ENCODE measurements at regions not wholly inside any gene's neighbourhood (a gene's known extent, or its start where the extent isn't known, plus 50 kb on each side); places are given as distances from the start of the nearest gene placed in this dataset.

DNA sequence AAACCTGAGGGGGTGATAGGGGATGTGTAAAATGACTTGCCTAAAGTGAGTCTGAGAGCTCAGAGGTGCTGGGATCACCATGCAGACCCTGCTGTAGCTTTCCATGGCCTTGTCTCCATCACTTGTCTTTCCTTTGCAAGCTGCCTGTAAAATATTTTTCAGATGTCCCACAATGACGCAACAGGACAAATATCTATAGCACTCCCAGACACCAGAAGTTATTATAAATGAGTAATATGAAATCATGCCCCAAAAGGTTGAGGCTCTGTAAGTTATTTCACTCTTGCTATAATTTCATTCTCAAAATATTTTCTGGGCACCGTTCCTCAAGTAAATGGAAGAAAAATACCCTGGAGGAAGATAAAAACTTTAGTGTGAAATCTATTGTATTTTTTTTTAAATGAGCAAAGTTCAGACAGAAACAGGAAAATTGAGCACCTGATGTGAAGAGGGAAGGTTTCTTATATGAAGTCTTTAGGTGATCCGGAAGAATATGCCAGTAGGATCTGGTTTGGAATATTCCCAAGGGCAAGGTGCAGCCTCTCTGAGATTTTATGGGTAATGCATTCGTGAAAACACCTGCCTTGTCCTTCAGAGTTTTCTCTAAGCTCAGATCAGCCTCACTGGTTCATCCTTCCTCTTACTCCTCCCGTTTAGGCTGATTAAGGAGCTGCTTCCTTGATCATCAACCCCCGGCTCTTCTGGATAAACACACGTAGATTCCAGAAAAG is 138.3 kb upstream of the DMAC1 start:
- FAIRE-seq: no peak

DNA sequence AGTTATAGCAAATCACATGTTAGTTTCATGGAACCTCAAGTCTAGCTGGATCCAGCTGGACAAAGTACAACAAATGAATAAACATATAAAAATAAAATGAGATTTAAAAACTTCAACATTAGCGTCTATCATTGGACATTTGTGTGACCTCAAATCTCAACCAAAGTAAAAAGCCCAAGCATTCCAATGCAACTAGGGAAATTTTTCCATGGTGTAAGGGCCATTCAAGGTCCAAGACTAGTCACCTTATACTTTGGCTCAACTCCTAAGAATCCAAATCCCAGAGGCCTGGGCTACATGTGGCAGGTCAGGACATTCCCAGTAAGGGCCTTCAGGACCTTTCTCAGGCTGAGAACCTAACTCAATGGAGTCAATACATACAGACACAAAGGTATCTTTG is 137.4 kb upstream of the DMAC1 start:
- FAIRE-seq: no peak

DNA sequence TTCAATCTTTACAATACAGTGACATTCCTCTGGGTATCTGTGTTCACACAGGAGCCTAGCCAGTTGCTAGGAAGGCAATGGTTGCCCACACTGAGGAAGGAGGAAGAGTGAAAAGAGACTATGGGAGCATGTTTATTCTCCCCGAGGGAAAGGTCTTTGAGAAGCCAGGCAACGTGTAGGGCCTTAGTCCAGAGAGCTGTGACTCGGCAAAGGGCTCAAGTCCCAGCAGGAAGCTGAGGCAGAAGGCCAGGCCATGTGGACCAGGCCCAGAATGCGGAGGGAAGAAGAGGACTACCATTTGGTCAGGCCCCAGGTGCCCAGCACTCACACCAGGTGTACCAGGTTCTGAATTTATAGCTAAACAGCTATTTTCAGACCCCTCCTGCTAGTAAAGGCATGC is 136.6 kb upstream of the DMAC1 start:
- FAIRE-seq: no peak

DNA sequence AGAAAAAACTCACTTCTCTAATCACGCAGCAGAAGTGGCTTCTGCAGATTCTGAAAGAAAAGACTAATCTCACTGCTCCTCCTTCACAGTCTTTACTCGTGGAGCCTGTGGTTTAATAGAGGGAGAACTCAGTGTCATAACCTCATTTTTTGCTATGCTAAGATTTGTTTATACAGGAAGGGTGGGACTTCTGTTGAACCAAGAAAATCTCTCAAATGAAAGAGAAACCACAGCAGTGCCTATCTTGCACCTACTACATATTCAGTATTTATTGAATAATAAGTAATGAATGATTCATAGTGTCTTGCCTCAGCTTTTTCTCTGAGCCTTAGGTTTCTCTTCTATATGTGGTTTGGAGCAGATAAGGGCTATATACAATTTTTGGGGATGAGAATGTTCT is 136.1 kb upstream of the DMAC1 start:
- FAIRE-seq: no peak

DNA sequence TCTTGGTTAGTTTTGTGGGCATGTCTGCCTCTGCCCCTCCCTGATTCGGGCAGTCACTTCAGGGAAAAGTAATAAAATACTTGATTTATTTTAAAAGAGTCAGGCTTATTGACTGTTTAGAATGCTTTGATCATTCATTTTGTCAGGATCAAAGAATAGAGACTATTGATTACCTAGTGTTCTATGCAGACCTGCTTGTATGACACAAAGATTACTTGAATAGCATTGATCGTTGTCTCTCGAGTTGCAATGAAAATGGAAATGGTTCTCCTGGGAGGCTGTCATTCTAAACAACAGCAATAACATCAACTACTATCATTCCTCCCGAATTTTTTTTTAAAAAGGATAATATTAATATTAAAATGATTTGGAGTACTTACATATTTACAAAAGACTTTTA is 133.2 kb upstream of the DMAC1 start:
- no peak for FAIRE-seq

DNA sequence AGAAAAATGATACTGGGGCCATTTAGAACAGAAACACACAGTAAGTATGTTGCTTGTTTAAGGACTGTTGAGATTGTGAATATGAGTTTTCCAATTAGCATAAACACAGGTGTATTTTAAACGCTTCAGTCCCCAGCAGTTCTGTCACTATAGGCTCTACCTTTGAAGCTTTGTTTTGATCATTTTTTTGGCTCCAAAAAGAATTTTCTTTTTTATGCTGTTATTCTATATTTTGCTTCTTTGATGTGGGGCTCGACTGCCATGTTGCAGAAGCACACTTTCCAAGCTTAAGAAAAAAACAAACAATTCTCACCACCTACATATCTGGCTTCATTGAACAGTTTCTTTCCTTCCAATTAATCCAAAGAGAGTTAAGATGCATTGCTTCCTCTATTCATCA is 131.0 kb upstream of the DMAC1 start:
- FAIRE-seq: no peak

DNA sequence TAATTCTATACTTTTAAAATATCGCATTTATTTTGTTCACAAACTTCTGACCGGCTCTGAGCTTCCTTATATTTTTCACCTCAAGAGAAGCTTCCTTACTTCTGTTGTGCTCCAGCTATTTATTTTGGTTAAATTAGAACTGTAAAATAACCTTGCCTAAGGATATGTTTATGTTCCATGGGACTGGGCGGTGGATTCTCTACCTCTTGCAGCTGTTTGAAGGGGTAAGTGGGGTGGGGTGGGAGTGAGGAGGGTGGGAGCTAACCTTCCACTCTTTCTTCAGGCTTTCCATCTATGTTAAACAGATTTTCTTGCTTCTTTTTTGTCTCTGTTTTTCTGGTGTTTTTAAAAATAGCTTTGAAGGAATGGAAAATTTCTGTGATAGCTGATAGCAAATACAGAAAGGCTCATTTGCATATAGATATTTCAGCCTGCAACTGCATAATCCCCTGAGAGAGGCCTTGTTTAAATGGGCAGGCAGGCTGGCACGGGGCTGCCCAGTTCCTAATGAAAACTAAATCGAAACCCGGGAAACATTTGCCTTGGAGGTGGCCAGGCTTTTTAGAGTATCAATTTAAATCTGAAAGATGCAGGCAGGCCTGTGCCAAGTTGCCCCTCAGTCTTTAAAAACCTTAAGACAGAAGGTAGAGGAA is 122.1 kb upstream of the DMAC1 start:
- FAIRE-seq: no peak

DNA sequence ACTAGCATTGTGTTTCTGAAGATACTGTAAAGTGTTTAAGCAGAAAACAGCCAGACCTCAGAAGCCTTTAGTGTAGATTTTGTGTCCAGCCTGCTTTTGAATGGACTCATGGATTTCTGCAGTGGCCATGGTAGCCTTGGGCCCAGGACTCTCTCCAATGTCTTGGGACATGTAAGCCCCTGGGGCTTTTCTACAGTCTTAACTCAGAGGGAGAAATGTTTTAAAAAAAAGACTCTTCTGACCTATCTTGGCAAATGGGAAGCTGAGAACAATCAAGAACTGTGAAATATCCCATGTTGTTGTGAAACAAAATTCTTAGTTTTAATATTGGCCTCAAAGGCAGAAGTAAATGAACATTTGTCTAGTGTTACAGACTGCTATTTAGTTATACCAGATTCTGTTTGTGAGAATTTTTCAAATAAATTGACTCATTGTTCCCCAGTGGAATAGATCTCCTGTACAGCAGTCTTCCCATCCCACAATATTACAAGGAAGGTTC is 112.5 kb upstream of the DMAC1 start:
- no peak for FAIRE-seq

DNA sequence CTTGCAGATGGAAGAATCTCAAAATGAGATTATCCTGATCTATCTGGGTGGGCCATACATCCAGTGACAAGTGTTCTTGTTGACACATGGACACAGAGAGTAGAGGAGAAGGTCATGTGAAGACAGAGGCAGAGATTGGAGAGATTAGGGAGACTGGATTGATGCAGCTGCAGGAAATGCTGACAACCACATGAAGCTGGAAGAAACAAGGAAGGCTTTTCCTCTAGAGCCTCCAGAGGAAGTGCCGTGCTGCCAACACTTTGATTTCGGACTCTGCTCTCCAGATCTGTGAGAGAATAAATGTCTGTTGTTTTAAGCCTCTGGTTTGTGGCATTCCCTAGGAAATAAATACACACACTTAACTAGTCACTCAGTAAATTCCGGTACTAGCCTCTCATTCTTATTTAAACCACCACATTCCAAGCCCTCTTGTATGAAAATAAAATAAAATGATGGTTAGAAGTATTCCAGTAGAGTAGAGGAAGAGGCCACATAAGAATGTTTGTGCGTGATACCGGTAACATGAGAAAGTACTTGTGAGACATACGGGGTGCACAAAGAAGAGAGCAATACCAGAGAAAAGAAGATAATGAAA is 110.9 kb upstream of the DMAC1 start:
- no peak for FAIRE-seq

DNA sequence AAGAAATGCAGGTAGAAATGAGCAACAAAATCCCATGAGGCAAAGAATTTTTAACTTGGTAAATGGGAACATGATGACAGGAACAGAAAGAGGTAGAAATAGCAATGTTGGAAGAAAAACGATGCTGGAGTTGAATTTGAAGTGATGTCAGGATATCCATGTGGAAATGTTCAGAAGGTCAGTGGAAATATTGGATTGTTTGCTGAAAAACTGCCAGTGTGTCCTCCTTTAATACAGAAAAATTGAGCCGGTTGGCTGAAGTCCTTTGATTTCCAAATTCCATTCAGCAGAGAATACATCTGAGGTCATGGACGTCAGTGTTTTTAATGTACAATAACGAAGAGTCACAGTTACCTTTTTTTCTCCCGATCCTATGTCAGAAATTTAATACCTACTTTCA is 110.0 kb upstream of the DMAC1 start:
- no peak for FAIRE-seq

DNA sequence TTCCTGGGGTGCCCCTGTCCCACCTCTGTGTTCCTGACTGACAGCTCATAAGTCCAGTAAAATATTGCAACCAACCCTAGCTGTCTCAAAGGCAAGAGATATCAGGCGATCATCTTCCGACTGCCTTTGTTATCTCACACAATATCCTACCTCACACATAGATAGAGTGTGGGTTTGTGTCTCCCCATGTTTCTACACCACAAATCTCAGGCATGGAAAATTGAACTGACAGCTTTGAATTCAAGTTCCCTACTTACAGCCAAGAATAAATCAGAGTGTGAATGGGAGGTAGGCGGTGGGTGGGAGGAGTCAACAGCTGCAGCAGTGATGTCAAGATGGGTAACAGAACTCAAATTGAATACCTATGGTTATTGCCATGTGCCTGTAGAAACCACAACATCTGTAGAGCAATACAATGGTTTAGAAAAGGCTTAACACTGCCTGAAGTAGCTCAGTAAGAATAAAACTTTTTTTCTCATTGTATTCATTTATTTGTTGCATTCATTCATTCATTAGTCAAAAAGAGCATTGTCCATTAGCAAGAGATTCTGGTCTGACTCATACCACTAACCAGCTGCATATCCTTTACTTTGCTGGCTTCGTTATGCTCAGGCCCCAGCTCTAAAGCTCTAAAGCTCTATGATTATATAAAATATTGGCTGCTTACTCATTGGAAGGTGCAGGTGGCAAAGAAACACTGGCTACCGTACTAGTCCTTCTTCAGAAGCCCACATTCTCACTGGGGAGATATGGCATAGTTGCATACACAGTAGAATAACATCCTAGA is 108.2 kb upstream of the DMAC1 start:
- no peak for FAIRE-seq

DNA sequence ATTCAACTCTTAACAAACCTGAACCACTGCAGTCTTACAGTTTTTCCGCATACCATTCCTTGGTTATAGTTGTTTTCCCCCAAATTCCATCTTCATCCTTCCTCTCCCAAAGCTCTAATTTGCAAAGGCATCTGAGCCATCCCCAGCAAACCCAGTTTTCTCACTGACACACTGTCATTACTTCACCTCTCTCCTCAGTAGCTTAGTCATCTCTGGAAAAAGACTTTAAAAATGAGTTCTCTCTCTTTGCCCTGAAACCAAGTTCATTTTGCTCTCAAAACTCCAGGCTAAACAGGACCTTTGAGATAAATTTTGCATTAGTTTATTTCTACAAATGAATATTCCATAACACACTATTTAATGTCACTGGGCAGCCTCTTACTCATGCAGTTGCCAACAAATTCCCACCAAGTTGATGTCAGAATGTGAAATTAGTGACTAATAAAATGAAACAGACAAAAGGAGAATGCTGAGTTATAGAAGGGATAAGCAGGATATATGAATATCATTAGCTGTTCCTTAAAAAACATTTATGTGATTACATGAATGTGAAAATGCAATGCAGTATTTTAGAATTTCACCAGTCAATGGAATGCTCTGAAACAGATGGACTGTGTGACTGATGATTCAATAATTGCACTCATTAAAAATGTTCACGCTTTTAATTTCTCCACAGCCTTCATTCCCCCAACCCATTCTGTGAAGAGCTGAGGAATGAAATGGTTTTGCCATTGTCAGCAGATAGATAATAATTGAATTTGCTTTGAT is 107.4 kb upstream of the DMAC1 start:
- no peak for FAIRE-seq

DNA sequence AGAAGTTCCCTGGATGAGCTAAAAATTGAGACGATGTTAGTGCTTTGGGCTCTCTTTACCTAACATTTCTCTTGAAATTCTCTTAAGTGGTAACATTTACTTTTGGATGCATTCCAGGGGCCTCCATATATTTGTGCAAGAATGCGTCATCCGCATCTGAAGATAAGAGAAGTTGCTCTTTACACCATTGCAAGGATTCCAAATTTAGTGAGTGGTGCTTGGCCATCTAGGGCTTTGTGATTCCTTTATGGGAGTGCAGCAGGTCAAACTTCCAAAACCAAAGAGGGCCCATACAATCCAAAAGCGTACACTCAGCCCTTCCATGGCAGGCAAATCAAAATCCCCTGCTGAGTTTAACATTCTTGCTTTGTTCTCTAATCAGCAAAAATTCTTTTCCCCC is 102.0 kb upstream of the DMAC1 start:
- no peak for FAIRE-seq

DNA sequence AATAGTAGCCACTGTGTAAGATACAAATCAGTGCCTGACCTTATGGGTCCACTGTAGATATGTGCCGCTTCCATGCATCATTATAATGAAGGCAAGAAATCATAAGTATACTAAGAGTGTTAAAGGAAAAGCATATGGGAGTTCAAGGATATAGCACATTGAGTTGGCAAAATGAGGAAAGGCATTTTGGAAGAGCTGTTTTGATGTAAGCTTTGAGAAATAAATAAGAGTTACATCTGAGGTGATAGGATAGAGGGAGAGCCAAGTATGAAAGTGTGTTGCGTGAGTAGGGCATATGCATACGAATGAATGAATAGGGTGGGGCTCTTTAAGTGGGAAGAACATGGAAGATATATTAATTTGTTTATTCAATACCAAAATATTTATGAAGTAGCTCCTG is 101.0 kb upstream of the DMAC1 start:
- no peak for FAIRE-seq

DNA sequence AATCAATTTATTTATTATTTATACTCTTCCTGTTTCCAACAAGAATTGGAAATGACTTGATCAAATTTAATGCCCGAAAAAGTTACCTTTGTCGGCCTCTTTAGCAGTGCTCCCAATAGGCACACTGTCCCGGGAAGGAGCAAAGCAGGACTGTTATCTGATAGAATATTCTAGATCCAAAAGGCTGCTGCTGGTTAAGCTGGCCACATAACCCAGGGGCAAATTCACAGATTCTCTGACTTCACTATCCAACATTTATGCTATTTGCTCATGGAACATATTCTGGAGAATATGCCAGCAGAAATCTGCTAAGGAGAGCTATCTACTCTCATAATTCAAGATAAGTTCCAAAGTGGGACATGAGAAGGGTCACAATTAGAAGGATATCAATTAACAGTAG is 100.2 kb upstream of the DMAC1 start:
- FAIRE-seq: no peak

DNA sequence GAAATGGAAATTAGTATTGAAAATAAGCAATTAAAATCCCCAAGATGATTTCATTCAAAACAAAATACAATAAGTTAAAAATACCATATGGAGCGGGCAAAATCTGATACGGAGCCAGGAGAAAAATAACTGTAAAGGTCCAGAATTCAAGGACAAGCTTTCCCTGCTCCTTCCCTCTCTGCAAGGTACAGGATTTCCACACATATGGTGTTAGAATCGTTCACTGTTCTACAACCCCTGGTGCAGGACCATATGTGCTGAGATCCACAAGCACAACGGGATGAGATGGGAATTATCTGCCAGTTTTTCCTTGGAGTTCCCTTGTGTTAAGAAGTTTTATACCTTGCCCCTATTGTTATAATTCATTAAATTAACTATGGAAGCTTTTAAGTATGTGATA is 94.7 kb upstream of the DMAC1 start:
- FAIRE-seq: no peak

DNA sequence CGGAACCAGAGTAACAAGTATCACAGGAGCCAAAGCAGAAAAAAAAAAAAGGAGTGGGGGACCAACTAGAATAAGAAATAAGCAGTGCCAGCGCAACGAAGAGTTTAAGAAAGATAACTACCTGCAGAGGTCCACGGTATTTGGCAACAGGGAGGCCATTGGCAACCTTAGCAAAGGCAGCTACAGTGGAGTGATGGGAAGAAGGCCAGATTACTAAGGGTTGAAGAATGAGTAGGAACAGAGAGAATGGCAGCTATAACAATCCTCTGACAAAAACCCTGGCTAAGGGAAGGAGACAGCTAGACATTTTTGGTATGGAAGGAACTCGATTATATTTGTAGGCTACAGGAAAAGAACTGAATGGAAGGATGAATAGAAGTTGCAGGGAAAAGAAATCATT is 93.4 kb upstream of the DMAC1 start:
- no peak for FAIRE-seq

DNA sequence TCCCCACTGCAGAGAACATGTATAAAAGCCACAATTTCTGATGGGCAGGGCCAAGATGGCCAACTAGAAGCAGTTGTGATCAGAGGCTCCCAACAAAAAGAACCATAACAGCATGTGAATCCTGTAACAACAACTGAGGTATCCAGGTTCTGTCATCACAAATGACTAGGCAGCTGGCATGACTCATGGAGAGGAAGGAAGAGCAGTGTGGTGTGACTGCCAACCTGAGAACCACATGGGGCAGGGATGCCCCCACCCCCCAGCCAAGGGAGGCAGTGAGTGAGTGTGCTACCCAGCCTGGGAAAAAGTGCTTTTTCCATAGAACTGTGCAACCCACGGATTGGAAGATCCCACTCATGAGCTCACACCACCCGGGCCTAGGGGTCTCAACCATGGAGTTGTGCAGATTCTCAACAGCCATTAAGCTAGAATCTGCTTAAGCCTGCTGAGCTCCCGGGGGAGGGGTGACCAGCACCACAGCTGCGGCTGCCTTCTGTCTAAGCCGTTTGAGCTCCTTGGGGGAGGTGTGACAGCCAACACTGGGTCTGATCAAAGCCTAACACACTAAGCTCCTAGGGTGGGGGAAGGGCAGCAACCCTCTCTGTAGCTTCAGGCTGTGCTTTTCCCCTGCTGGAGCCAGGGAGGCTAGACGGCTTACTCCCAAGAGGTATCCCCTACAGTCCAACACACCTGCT is 80.1 kb upstream of the DMAC1 start:
- no peak for FAIRE-seq

DNA sequence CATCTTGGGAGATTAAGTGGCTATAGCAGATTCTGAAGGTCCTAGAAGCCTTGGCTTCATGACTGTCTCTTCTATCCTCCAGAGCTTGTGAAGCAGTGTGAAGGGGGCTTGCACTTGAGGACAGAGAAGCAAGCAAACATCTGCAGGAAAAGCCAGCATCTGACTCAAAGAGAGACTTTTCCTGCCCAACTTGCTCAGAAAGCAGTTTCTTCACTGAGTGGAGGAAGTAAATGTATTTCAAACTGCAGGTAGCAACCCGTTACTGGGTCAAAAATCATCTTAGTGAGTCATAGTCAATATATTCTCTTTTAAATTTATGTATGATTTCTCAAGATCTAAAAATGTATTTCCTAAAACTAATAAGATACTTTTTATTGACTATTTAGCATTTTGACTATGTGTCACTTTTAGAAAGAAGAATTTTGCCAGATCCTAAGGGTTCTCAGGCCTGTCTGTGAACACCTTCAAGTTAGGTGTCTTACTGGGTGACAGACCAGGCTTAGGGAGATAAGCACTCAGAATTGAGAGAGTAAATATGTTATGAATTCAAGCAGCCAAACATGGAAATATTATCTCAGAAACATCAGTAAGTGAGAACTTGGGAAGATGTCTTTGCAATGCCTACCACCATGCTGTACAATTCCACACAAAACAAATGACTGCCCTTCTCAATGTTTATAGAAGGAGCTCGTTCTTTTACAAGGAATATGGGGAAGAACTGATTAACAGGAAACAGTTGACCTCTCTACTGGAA is 72.6 kb upstream of the DMAC1 start:
- FAIRE-seq: no peak

DNA sequence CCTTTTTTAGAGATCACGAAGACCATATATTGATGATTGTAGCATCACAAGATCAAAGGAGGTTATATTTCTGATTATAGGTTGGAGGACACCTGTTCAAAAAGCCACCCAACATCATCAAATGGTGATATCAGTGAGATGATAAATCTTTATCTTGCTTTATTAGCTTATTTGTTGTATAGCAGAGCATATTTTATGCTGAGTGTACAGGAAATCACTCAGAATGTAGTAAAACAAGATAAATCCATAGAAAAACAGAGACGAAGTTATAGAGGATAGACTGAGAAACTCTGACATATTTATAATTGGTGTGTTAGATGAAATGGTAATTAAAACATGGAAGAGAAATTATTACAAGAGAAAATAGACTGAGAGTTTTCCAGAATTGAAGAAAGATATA is 69.8 kb upstream of the DMAC1 start:
- FAIRE-seq: no peak

DNA sequence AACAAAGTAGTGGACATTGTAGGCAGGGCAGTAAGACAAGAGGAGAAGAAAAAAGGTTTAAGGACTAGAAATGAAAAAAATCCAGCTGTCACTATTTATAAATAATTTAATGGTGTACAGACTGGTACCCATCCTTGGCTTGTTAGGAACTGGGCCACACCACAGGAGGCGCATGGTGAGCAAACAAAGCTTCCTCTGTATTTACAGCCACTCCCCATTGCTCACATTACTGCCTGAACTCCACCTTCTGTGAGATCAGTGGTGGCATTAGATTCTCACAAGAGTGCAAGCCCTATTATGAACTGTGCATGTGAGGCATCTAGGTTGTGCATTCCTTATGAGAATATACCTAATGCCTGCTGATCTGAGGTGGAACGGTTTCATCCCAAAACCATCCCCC is 62.6 kb upstream of the DMAC1 start:
- no peak for FAIRE-seq
